GM12878 (cell line): ENCODE measurements at regions not wholly inside any gene's neighbourhood (a gene's known extent, or its start where the extent isn't known, plus 50 kb on each side); places are given as distances from the start of the nearest gene placed in this dataset.
"Not testable (repeated sequence)": the region's sequence is repeated elsewhere in the genome, so short reads cannot be mapped to it uniquely, and the experiment has no call there.

Experiments used
- ATAC-seq: fragments of 200-7000 bp; cut with Tn5 transposase; 3 replicates; pipeline ENCODE4 v1.9.1; 2020; ENCODE audit warnings: mild to moderate bottlenecking, moderate library complexity
- BruUV-seq: library from RNA; stranded (reverse); fragments of 400-500 nt; replicated peaks from 2 replicates; lab custom pipeline; 2021; lab: Mats Ljungman, UMichigan
- CTCF ChIA-PET: fragments of 300-600 bp; sonication (Branson Sonifier 250); formaldehyde crosslinking; extraction: SDS; loops from one replicate; lab custom pipeline; 2021; ENCODE audit warnings: inconsistent platforms; lab: Yijun Ruan, JAX
- POLR2A ChIA-PET: fragments of 350-600 bp; formaldehyde crosslinking; extraction: SDS; loops from one replicate; lab custom pipeline; 2021; ENCODE audit warnings: inconsistent platforms; lab: Charles Lee
- RAD21 ChIA-PET: fragments of 300-600 bp; sonication (Branson Sonifier 250); formaldehyde crosslinking; loops from one replicate; lab custom pipeline; 2023; ENCODE audit warnings: antibody characterized with exemption; ENCODE audit not compliant: unreplicated experiment; lab: Charles Lee
- SMC1A ChIA-PET: fragments of 300-600 bp; sonication (Branson Sonifier 250); formaldehyde crosslinking; loops from one replicate; lab custom pipeline; 2023; ENCODE audit not compliant: unreplicated experiment, uncharacterized antibody; lab: Charles Lee
- DNase-seq: peaks from one replicate; pipeline ENCODE4 v3.0.0-alpha.2; 2011; ENCODE audit warnings: low read depth, low spot score
- FAIRE-seq: peaks from 3 replicates; lab custom pipeline; 2011; peaks lifted over from hg19 to GRCh38; lab: Jason Lieb, UNC
- H2AFZ ChIP-seq: 2 replicates; pipeline ENCODE4 v1.6.0; 2011; ENCODE audit warnings: low read depth, low read length, control low read depth; ENCODE audit not compliant: control insufficient read depth
- H3K27ac ChIP-seq: 2 replicates; pipeline ENCODE4 v1.5.1; 2011; ENCODE audit warnings: control low read depth; ENCODE audit not compliant: control insufficient read depth, insufficient read depth
- H3K27me3 ChIP-seq, 2 experiments: replicated peaks in 1 of 2; 2 replicates each; pipeline versions ENCODE4 v1.6.0 to v1.6.1; 2011; ENCODE audit warnings: low read length in 1 of 2; ENCODE audit not compliant: control insufficient read depth in 2 of 2, insufficient read depth in 2 of 2
- H3K36me3 ChIP-seq, 2 experiments: 2 replicates each; pipeline ENCODE4 v1.5.1; 2011; ENCODE audit warnings: low read length in 1 of 2; ENCODE audit not compliant: control insufficient read depth in 2 of 2, insufficient read depth in 2 of 2
- H3K4me1 ChIP-seq: 2 replicates; pipeline ENCODE4 v1.6.1; 2011; ENCODE audit warnings: mild to moderate bottlenecking, low read length, moderate library complexity, mixed read lengths; ENCODE audit not compliant: control insufficient read depth, insufficient read depth
- H3K4me2 ChIP-seq: 2 replicates; pipeline ENCODE4 v1.6.0; 2011; ENCODE audit warnings: control low read depth; ENCODE audit not compliant: control insufficient read depth, insufficient read depth
- H3K4me3 ChIP-seq: fragments of 200-600 bp; sonication (generic); 2 replicates; pipeline ENCODE4 v1.5.1; 2016
- H3K79me2 ChIP-seq: 2 replicates; pipeline ENCODE4 v1.6.0; 2011; ENCODE audit warnings: low read length; ENCODE audit not compliant: control insufficient read depth, insufficient read depth
- H3K9ac ChIP-seq: 2 replicates; pipeline ENCODE4 v1.8.0; 2011; ENCODE audit warnings: low read length, control low read depth, mixed read lengths; ENCODE audit not compliant: control insufficient read depth, insufficient read depth
- H3K9me3 ChIP-seq: replicated peaks from 3 replicates; pipeline ENCODE4 v1.5.1; 2011; ENCODE audit warnings: mild to moderate bottlenecking, low read length; ENCODE audit not compliant: control insufficient read depth, insufficient read depth
- H4K20me1 ChIP-seq: 2 replicates; pipeline ENCODE4 v1.6.0; 2011; ENCODE audit not compliant: control insufficient read depth, insufficient read depth
- ATF2 ChIP-seq: IDR thresholded peaks from 2 replicates; pipeline ENCODE4 v1.6.1; 2012; ENCODE audit warnings: low read length, inconsistent platforms
- ATF7 ChIP-seq: fragments of 450-650 bp; IDR thresholded peaks from 2 replicates; pipeline ENCODE4 v1.6.1; 2016; ENCODE audit warnings: low read depth, mild to moderate bottlenecking
- CBX5 ChIP-seq: sonication (generic); IDR thresholded peaks from 2 replicates; pipeline ENCODE4 v1.6.1; 2016; ENCODE audit warnings: low read depth, moderate library complexity, mild to moderate bottlenecking, inconsistent platforms
- HDGF ChIP-seq: fragments of 450-650 bp; IDR thresholded peaks from 2 replicates; pipeline ENCODE4 v1.6.1; 2016; ENCODE audit warnings: antibody characterized with exemption
- IKZF2 ChIP-seq, 2 experiments: fragments of 450-650 bp; IDR thresholded peaks; 2 replicates each; pipeline ENCODE4 v1.6.1; 2017; ENCODE audit warnings: mild to moderate bottlenecking in 2 of 2, moderate library complexity in 2 of 2
- JUNB ChIP-seq: IDR thresholded peaks from 2 replicates; pipeline ENCODE4 v1.6.1; 2016; ENCODE audit warnings: antibody characterized with exemption, mild to moderate bottlenecking
- MEF2B ChIP-seq: fragments of 450-650 bp; IDR thresholded peaks from 2 replicates; pipeline ENCODE4 v1.6.1; 2018; ENCODE audit warnings: mild to moderate bottlenecking, moderate library complexity; ENCODE audit not compliant: partially characterized antibody, poor library complexity, severe bottlenecking
- MLLT1 ChIP-seq: fragments of 450-650 bp; IDR thresholded peaks from 2 replicates; pipeline ENCODE4 v1.6.1; 2016; ENCODE audit warnings: mild to moderate bottlenecking
- MTA2 ChIP-seq: fragments of 450-650 bp; IDR thresholded peaks from 2 replicates; pipeline ENCODE4 v1.6.1; 2016; ENCODE audit warnings: low read depth, mild to moderate bottlenecking, moderate library complexity
- NBN ChIP-seq: fragments of 450-650 bp; IDR thresholded peaks from 2 replicates; pipeline ENCODE4 v1.6.1; 2016
- NFIC ChIP-seq: IDR thresholded peaks from 2 replicates; pipeline ENCODE4 v1.6.1; 2012; ENCODE audit warnings: low read depth, mild to moderate bottlenecking, inconsistent platforms, low read length, moderate library complexity
- NR2F1 ChIP-seq: fragments of 450-650 bp; conservative IDR thresholded peaks from 2 replicates; pipeline ENCODE4 v1.6.1; 2017; ENCODE audit warnings: mild to moderate bottlenecking
- PKNOX1 ChIP-seq: fragments of 450-650 bp; IDR thresholded peaks from 2 replicates; pipeline ENCODE4 v1.6.1; 2016; ENCODE audit warnings: mild to moderate bottlenecking
- RELB ChIP-seq: fragments of 450-650 bp; IDR thresholded peaks from 2 replicates; pipeline ENCODE4 v1.6.1; 2017; ENCODE audit warnings: low read depth, mild to moderate bottlenecking, moderate library complexity
- RUNX3 ChIP-seq: IDR thresholded peaks from 2 replicates; pipeline ENCODE4 v1.6.1; 2012; ENCODE audit warnings: low read length, inconsistent platforms
- SMARCA5 ChIP-seq: fragments of 450-650 bp; IDR thresholded peaks from 2 replicates; pipeline ENCODE4 v1.6.1; 2017; ENCODE audit warnings: mild to moderate bottlenecking
- TCF7 ChIP-seq: IDR thresholded peaks from 2 replicates; pipeline ENCODE4 v1.6.1; 2014; ENCODE audit warnings: antibody characterized with exemption, borderline replicate concordance
- ZNF217 ChIP-seq: fragments of 450-650 bp; IDR thresholded peaks from 2 replicates; pipeline ENCODE4 v1.6.1; 2017; ENCODE audit warnings: antibody characterized with exemption, mild to moderate bottlenecking
- ZNF24 ChIP-seq: fragments of 450-650 bp; IDR thresholded peaks from 2 replicates; pipeline ENCODE4 v1.6.1; 2017; ENCODE audit warnings: antibody characterized with exemption, mild to moderate bottlenecking
- in situ Hi-C: fragments of 300-500 bp; cut with MboI; formaldehyde crosslinking; loops from 9 replicates; pipeline ENCODE4 v1.14.3; 2018; ENCODE audit warnings: mixed read lengths
- intact Hi-C: fragments of 100-400 bp; cut with micrococcal nuclease; formaldehyde crosslinking; loops from one replicate; pipeline ENCODE4 v1.14.2; 2022; ENCODE audit not compliant: unreplicated experiment

- H3K36me3 ChIP-seq, H3K4me2 ChIP-seq, H3K27ac ChIP-seq, H3K4me1 ChIP-seq, FAIRE-seq, POLR2A ChIA-PET, H3K79me2 ChIP-seq, H3K9ac ChIP-seq, BruUV-seq, H3K4me3 ChIP-seq, intact Hi-C loops, H3K27me3 ChIP-seq, H2AFZ ChIP-seq, H3K9me3 ChIP-seq, H4K20me1 ChIP-seq: not testable (repeated sequence)
- RAD21 ChIA-PET = interaction anchor here (0.8 kb wide), 1 partner anchor 9 kb away, joined by 5 read pairs; no protein-coding TSS in a partner anchor
- CTCF ChIA-PET = interaction anchor here (0.7 to 1.3 kb wide), 3 partner anchors 9 to 608 kb away, joined by 3 to 4 read pairs (median 3); no protein-coding TSS in a partner anchor
- peak; percentile 48 for DNase-seq
- in situ Hi-C loops = loop anchor here (10.0 kb wide), 2 partner anchors 455 to 845 kb away; no protein-coding TSS in a partner anchor
- SMC1A ChIA-PET = interaction anchor here (1.0 to 1.3 kb wide), 3 partner anchors 9 to 101 kb away, joined by 3 read pairs; no protein-coding TSS in a partner anchor
- peak; percentile 71 for ATAC-seq
- TF ChIP-seq NBN (peak; percentile 97), SMARCA5 (peak; percentile 65; the same call in 1 of the 2 replicates), JUNB (peak; percentile 31; the same call in 1 of the 2 replicates), ATF2 (peak; percentile 34; the same call in 1 of the 2 replicates), ATF7 (peak; percentile 94), TCF7 (peak; percentile 67; the same call in 1 of the 2 replicates), RELB (peak; percentile 86), ZNF217 (peak; percentile 54; the same call in 1 of the 2 replicates), NR2F1 (peak; percentile 89), ZNF24 (peak; percentile 45; the same call in 1 of the 2 replicates), MEF2B (peak; percentile 21), NFIC (peak; percentile 59), IKZF2 (IDR thresholded peaks at IDR 0.05) (peak; percentile 72 to 84; a peak in 3 of 4 replicates), MTA2 (peak; percentile 94), HDGF (peak; percentile 92), CBX5 (peak; percentile 77; the same call in 1 of the 2 replicates), PKNOX1 (peak; percentile 63; the same call in 1 of the 2 replicates), RUNX3 (peak; percentile 68), MLLT1 (peak; percentile 95)
These were observed 138.6 kb upstream of the PAX6 start for GRCh38 chr11:31949733-31950200.
